ENCODE measurements at regions not wholly inside any gene's neighbourhood (a gene's known extent, or its start where the extent isn't known, plus 50 kb on each side); places are given as distances from the start of the nearest gene placed in this dataset.

- no peak for DNase-seq (ENCODE audit: low spot score)
Observed at GRCh38 chr11:15622231-15622890, 507.6 kb downstream of the INSC start.

GRCh38 chr11:15624701-15625100 is 510.0 kb downstream of the INSC start:
- no peak for DNase-seq (ENCODE audit: low spot score)

DNA sequence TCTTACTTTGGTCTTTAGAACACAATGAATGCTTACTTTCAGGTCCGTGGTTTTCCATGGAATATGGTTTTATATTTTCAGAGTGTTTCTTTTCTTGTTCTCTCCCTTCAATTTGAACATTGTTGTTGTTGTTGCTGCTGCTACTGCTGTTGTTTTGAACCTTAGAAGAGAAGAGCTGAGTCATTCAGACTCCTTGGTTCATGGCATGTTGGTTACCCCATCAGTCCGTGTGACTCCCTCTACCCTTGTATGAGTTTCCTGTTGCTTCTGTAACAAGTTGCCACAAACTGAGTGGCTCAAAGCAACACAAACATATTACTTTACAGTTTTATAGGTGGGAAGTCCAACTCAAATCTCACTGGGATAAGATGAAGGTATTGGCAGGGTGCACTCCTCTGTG is 511.0 kb downstream of the INSC start:
- DNase-seq (ENCODE audit: low spot score): no peak

GRCh38 chr11:15627560-15627959 is 512.8 kb downstream of the INSC start:
- peak; percentile 87 for DNase-seq (ENCODE audit: low spot score)

GRCh38 chr11:15629690-15630321 is 515.1 kb downstream of the INSC start:
- peak; percentile 44 for DNase-seq (ENCODE audit: low spot score)

DNA sequence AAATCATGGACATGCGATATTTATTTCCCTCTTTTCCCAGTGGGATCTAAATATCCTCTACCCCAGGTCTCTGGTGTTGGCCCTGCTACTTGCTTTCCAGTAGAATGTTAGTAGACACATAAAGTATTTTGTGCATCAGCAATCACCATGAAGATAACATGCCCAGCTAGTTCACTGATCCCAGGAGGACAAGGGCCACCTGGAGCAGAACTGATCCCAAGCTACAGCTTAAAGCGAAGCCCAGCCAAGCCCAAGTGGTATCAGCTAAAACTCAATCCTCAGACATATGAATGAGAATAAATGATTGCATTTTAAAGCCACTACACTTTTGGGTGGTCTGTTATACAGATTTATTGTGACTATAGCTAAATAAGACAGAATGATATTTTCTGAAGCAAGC is 516.2 kb downstream of the INSC start:
- DNase-seq (ENCODE audit: low spot score): no peak

DNA sequence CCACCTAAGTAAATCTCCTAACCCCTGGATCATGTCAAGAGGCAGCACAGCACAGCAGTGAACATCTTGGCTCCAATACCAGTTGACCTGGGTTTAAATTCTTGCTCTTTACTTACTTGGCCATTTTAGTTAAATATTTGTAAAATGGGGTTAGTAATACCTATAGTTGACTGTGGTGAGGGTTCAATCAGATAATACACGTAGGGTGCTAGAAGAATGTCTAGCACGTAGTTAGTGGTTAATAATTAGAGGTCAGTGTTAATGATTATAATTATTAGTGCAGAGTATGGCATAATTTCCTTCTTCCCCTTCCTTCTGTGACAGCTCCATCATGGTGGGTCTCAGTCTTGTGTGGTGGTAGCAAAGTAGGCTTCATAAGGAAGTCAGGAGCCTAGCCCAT is 520.8 kb downstream of the INSC start:
- DNase-seq (ENCODE audit: low spot score): peak; percentile 80

DNA sequence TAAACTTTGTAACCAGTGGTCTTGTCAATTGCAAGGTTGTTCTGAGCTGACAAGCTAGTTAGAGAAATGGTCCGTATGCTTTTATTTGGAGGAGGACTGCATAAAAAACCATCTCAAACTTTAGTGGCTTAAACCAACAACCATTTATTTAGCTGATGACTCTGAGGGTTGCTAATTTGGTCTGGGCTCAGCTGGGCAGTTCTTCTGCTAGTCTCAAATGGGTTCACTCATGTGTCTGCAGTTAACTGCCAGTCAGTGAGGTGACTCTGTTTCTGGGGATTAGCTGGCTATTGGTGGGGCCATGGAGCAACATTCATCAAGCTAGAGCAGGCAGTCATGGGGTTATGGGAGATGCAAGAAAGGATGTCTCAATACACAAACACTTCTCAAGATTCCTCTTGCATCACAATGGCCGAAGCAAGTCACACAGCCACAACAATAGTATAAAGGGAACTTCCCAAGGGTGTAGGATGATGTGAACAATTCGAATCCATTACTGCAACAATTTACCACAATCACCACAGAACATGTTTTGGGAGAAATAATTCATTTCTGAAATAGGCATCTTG is 521.9 kb downstream of the INSC start:
- peak; percentile 39 for DNase-seq (ENCODE audit: low spot score)

GRCh38 chr11:15638386-15638787 is 523.7 kb downstream of the INSC start:
- DNase-seq (ENCODE audit: low spot score): no peak

- no peak for DNase-seq (ENCODE audit: low spot score)
Observed at GRCh38 chr11:15640318-15640717, 525.6 kb downstream of the INSC start.

- DNase-seq (ENCODE audit: low spot score): peak; percentile 60
Observed at GRCh38 chr11:15641271-15642045, 526.7 kb downstream of the INSC start.

- DNase-seq (ENCODE audit: low spot score): no peak
Observed at GRCh38 chr11:15645201-15645600, 530.5 kb downstream of the INSC start.

DNA sequence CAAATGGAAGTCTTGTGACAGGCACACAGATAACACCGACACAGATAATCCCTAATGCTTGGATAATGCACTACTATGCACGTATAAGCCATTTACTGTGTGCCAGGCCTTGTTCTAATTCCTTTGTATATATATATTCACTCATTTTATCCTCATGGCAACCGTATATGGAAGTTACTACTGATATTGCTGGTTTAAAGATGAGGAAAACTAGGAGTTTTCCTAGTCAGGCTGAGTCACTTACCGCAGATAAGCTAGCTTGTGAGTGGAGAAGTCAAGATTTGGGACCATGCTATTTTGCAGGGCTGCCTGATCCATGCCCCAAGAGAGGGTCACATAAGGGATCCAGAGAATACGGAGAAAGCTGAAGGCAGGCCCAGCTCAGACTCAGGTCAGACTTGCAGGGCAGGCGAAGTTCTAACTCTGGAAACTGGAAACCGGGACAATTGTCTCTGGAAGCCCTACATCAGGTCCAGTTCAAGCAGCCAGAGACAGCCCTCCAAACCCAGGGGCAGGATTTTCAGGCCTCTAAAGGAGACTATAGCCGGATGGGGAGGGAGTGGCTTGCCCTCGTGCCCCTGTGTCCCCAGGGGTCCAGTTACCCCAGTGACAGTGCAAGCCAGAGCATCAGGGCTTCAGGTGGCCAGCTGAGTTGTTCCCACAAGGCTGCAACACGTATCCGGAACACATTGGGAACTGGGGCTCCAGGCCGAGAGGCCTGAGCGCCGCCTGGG is 534.8 kb downstream of the INSC start:
- no peak for DNase-seq (ENCODE audit: low spot score)

DNA sequence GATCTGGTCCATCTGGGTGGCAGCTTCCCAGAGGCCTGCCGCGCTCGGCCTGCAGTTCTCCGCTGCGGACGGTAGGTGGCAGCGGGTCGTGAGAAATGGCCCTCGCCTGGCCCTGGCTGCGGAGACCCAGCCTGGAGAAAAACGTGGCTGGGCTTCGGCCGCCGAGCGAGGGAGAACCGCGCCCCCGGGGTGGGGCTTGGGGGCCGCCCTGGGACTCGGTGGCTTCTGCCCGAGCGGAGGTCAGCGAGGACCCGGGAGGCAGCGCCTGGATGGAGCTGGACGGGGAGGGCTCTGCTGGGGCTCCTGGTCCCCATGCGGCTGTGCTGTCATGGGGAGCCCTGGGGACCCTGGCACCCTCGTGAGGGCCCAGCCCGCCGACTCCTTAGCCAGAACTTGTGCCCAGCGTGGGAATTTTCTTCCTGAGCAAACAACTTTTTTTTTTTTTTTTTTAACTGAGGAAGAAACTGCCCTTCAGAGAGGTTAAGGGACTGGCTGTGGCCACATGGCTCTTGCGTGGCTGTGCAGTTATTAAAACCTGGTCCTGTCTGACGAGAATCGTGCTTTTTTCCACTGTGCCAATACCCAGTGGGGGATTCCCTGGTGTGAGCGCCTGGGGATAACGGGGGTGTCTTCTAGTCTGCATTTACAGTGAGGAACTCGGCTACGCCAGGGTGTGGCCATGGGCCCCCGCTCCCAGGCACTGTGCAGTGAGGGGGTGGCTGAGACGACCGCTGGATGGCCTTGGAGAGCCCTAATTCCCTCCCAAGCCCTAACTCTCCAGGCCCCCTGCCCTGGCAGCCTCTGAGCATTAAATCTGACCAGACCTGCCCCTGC is 535.6 kb downstream of the INSC start:
- peak; percentile 91 for DNase-seq (ENCODE audit: low spot score)

GRCh38 chr11:15651033-15651432 is 536.3 kb downstream of the INSC start:
- no peak for DNase-seq (ENCODE audit: low spot score)

GRCh38 chr11:15651816-15652215 is 537.1 kb downstream of the INSC start:
- no peak for DNase-seq (ENCODE audit: low spot score)

GRCh38 chr11:15653191-15653710 is 538.5 kb downstream of the INSC start:
- DNase-seq (ENCODE audit: low spot score): no peak

- DNase-seq (ENCODE audit: low spot score): peak; percentile 38
Observed at GRCh38 chr11:15654451-15654850, 539.7 kb downstream of the INSC start.

- peak; percentile 29 for DNase-seq (ENCODE audit: low spot score)
Observed at GRCh38 chr11:15655552-15655951, 540.8 kb downstream of the INSC start.

DNA sequence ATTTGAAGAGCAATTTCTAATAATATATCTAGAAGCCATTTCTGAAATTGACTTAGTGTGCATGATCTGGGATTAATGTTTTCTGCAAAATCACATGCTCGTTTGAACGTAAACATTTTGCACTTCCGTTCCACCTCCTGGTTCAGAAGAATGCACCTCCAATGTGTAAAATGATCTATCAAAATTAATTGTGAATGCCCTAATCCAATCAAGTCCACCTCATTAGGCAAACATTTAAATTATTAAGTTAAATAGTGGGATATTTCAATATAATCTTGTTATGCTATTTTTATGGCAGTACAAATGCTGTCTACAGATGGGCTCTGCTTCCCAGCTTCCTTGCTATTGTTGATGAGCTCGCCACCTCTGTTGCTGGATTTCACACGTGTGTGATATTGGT is 542.5 kb downstream of the INSC start:
- DNase-seq (ENCODE audit: low spot score): no peak

DNA sequence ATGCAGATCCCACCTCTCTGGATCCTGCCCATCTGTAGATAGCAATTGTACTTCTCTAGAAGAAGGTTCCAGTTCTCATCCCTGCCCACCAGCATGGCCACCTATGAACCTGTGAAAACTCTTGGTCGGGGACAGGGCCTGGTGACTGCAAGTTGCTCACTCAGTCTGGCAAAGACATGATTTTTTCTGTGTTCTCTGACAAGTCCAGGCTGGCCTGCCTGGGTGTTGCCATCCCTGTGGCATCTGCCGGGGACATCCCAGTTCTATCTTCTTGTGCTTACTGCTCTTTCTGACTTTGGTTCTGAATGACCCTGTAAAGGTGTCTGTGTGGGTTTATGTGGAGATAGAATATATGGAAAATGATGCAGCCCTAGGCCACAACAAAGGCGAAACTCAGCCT is 545.8 kb downstream of the INSC start:
- no peak for DNase-seq (ENCODE audit: low spot score)

All from kidney tubule cell (primary cell).